Chondrocyte (in vitro differentiated cells): ENCODE measurements at regions not wholly inside any gene's neighbourhood (a gene's known extent, or its start where the extent isn't known, plus 50 kb on each side); places are given as distances from the start of the nearest gene placed in this dataset.

Experiments used
- DNase-seq: peaks from one replicate; pipeline ENCODE4 v3.0.0; 2021; ENCODE audit warnings: mixed read lengths, low spot score
- H3K27ac Mint-ChIP-seq: one replicate; pipeline ENCODE4 v1.8.0; 2021; ENCODE audit warnings: mild to moderate bottlenecking, moderate library complexity, mixed read lengths; ENCODE audit not compliant: unreplicated experiment
- H3K27me3 Mint-ChIP-seq: 2 replicates; pipeline ENCODE4 v1.8.0; 2021; ENCODE audit warnings: low read depth, mixed read lengths
- H3K36me3 Mint-ChIP-seq: 2 replicates; pipeline ENCODE4 v1.8.0; 2021; ENCODE audit warnings: low read depth, mixed read lengths
- H3K4me1 Mint-ChIP-seq: 2 replicates; pipeline ENCODE4 v1.8.0; 2021; ENCODE audit warnings: low read depth, mild to moderate bottlenecking, mixed read lengths
- H3K4me3 Mint-ChIP-seq: one replicate; pipeline ENCODE4 v1.8.0; 2021; ENCODE audit warnings: mild to moderate bottlenecking, moderate library complexity, mixed read lengths; ENCODE audit not compliant: unreplicated experiment
- H3K9me3 Mint-ChIP-seq: 2 replicates; pipeline ENCODE4 v1.8.0; 2021; ENCODE audit warnings: low read depth, mixed read lengths
- CTCF ChIP-seq: fragments of 200-600 bp; sonication (generic); IDR thresholded peaks from 2 replicates; pipeline ENCODE4 v1.5.0; 2021; ENCODE audit warnings: antibody characterized with exemption, mild to moderate bottlenecking, moderate library complexity

GRCh38 chr3:79824166-79824565 is 56.4 kb upstream of the ROBO1 start:
- no peak for DNase-seq
- Mint-ChIP-seq H3K27me3 (no peaks in the 10 kb centered on the region), H3K27ac (no peak overlapping the region), H3K36me3 (no peaks in the 10 kb centered on the region), H3K4me3 (no peak overlapping the region), H3K4me1 (no peaks in the 10 kb centered on the region), H3K9me3 (peaks cover 1% of the 10 kb centered on the region)
- no peak for TF ChIP-seq CTCF

DNA sequence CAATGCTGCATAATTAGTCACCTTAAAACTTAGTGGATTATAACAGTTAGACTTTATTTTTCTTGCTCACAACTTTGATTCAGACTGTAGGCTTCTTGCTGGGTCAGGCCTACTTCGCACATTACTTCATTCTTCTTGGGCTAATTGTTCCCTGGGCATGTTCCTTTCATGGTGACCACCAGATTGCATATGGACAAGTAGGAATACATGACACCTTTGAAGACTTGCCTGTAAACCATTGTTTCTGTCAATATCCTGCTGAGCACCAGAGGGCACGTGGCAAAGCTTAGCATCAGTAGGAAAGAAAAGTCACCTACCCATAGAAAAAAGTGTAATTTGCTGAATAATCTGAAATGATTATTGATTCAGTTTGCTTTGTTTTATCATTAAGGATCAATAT is 54.3 kb upstream of the ROBO1 start:
- no peak for TF ChIP-seq CTCF
- Mint-ChIP-seq H3K27me3 (no peaks in the 10 kb centered on the region), H3K4me3 (no peak overlapping the region), H3K27ac (no peak overlapping the region), H3K9me3 (peaks cover 6% of the 10 kb centered on the region), H3K4me1 (no peaks in the 10 kb centered on the region), H3K36me3 (no peaks in the 10 kb centered on the region)
- no peak for DNase-seq

DNA sequence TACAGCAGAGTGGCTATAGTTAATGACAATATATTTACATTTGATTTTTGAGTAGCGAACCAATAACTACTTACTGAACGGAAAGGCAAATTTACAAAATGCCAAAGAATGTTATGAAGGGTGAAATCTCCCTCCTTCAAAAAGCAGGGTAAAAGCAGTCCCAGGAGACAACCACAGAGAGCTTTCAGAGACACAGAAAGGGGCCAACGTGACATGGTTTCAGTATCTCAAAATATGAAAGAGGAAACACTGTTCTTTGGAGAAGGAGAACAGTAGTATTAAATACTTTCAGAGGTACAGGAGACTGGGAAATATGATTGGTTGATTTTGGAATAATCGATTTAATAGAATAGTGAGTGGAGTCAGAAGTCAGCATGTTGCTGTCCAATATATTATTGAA is 52.3 kb upstream of the ROBO1 start:
- Mint-ChIP-seq H3K4me3 (no peak overlapping the region), H3K4me1 (no peaks in the 10 kb centered on the region), H3K9me3 (peaks cover 21% of the 10 kb centered on the region), H3K36me3 (peaks cover 12% of the 10 kb centered on the region), H3K27ac (no peak overlapping the region), H3K27me3 (no peaks in the 10 kb centered on the region)
- no peak for TF ChIP-seq CTCF
- DNase-seq, result no peak

- Mint-ChIP-seq H3K36me3 (peaks cover 14% of the 10 kb centered on the region), H3K4me3 (no peak overlapping the region), H3K27me3 (no peaks in the 10 kb centered on the region), H3K9me3 (peaks cover 27% of the 10 kb centered on the region), H3K4me1 (no peaks in the 10 kb centered on the region), H3K27ac (no peak overlapping the region)
- no peak for DNase-seq
- no peak for TF ChIP-seq CTCF
Measured at GRCh38 chr3:79818015-79818414, 50.2 kb upstream of the ROBO1 start.
